NCI-H1417 (cell line): ENCODE measurements at regions not wholly inside any gene's neighbourhood (a gene's known extent, or its start where the extent isn't known, plus 50 kb on each side); places are given as distances from the start of the nearest gene placed in this dataset.
"Not testable (repeated sequence)": the region's sequence is repeated elsewhere in the genome, so short reads cannot be mapped to it uniquely, and the experiment has no call there.

ENCODE experiments used
- DNase-seq, 3 experiments: peaks; one replicate each; lab custom pipeline; 2025; lab: John Stamatoyannopoulos, UW

DNA sequence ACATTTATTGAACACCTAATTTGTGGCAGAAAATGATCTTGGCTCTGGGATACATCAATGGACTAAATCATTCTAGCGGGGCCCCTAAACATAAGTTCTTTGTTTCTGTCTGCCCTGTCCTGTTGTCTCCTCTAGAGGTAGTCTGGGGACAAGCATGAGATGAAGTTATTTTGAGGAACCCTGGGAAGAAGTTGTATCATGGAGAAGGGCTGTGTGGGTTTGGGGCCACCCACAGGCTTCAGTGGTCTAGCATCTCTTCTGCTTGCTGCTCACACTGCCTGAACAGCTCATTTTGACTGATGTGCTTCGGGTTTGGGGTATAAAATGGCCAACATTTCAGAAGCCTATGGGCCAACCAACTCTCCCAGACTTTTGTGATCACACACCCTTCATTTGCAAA lies 50.3 kb upstream of the OSBPL11 start:
- DNase-seq = no peak

DNA sequence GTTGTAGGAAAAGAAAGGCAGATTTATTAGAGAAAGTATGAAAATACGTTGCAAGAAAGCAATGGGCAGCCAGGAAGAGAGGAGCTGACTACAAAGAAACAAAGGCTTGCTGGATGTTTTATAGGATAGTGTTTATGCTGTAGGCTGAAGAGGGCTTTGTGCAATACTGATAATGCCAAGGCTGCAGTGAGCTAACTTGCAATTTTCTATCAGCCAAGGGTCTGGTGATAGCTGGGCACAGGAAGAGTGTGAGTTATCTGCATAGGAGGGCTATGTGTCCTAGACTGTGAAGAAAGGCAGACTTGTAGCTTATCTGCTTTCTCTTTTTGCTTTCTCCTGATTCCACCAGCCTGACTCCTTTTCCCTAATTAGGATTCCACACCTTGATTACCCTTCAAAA lies 51.3 kb upstream of the OSBPL11 start:
- no peak for DNase-seq

DNA sequence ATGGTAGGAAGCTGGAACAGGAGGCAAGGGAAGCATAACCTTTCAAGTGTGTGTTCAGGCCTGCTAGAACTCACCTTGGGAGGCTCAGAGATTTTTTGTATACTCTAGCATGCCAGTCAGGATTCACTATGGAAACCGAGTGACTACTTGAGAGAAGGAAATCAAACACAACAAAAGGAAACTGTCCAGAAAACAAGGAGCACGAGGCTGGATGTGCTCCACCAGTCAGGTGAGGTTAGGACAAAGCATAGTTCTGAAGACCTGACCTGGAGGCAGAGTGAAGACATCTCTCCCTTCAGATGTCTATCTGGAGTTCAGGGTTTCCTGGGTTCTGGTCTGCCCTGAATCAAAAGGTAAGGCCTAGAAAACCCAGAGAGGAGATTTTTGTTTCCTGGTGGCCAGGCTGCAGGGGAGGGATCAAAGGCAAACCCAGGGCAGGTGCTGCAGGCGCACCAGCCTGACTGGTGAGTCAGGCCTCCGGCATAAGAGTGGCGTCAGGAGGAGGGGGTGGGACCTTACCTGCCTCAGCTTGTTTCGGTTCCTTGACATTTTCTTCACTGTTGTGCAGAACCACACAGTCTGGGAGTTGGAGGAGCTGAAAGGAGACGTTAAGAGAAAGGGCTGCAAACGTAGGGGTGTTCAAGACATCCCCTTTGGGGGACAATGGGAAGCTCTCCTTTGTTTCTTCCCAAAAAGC lies 52.2 kb upstream of the OSBPL11 start:
- DNase-seq = peak; percentile 15 to 53 (median 44)

DNA sequence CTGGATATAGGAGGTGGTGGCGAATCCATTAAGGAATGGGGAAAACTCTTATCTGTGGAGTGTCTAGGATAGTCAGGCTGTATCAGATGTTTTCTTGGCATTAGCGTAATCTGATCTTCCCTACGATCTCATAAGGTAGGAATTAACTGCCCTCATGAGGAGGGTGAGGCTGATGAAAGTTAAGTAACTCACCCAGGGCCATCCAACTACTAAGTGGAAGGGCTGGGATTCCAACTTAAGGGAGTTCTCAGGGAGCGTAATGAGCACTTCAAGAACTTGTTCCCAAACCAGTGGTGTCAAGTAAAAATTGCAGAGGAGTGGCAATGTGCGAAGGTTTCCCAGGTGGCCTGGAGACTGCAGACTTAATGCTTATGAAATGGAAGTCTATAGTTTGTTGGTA lies 55.9 kb upstream of the OSBPL11 start:
- peak in 1 of 3 experiments; percentile 17 for DNase-seq

DNA sequence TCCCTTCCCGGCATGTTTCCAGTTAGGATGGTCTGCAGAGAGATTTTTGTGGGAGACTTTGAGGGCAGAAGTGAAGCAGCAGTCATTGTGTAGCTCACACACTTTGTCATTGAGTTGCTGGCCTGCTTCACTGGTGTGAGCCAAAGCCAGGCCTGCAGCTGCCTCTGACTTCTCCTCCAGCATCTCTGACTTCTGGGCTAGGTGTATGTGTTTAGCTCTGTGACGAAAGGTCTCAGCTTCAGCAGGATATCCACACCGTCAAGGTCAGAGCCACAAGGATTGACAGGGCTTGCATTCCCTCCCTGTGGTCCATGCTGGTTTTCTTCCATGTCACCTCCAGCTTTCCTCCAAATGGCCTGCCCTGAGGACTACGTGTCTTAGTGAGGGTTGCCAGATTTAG lies 57.1 kb upstream of the OSBPL11 start:
- DNase-seq = no peak

DNA sequence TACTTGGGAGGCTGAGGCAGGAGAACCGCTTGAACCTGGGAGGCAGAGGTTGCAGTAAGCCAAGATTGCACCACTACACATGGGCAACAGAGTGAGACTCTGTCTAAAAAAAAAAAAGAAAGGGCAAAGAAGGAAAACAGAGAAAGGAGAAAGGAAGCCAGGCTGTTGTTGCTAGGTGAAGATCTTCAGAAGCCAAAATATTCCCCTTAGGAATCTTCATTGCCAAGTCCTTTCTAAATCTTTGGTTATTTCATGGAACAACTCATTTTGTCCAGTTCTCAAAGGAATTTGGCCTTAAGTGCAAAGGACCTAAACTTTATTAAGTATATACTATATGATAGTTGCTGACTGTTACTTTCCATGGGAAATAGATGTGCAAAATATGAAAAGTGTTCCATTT lies 59.2 kb upstream of the OSBPL11 start:
- no peak for DNase-seq

DNA sequence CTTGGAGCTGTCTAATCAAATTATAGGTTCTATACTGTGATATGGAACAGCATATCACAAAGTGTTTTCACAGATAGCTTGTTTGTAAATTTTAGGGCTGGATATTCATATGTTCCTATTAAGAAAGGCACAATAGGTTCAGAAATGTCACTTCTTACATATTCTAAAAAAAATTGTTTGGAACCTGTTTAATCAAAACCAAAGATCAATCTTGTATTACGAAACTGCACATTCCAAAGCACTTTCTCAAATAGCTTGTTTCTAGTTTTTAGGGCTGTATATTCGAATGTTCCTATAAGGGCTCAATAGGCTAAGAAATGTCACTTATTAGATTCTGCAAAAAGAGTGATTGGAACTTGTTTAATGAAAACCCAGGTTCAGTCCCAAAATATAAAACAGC lies 67.4 kb upstream of the OSBPL11 start:
- no peak for DNase-seq

DNA sequence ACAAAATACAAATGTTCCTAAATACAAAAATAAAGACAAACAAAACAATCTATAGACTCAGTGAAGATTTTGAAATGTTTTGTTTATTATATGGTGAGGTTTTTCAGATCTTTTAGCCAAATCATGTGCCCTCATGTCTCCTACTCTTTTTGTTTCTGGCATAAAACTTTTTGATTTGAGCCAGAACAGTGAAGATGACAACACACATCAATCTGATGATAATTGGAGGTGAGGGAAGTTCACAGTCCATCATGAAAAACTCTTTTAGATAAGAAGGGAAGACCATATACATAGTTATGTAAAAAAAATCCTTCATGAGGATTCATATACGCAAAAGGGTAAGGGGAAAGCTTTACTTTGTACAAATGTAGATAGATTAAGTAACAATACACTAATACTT lies 75.1 kb upstream of the OSBPL11 start:
- DNase-seq = no peak

DNA sequence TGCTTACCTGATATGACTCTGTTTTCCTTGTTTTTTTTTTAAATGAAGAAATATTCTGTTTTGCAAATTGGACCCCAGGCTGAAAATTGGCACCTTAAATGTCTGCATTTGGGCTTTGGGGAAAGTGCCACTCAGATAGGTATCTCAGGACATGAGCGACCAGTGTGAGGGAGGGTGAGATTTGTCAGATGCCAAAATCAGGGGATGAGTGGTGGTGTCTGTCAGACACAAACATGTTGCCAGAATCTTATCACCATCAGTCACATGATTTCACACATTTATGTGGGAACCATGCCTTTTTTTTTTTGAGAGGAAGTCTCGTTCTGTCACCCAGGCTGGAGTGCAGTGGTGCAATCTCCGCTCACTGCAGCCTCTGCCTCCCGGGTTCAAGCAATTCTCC lies 75.6 kb upstream of the OSBPL11 start:
- DNase-seq = no peak

DNA sequence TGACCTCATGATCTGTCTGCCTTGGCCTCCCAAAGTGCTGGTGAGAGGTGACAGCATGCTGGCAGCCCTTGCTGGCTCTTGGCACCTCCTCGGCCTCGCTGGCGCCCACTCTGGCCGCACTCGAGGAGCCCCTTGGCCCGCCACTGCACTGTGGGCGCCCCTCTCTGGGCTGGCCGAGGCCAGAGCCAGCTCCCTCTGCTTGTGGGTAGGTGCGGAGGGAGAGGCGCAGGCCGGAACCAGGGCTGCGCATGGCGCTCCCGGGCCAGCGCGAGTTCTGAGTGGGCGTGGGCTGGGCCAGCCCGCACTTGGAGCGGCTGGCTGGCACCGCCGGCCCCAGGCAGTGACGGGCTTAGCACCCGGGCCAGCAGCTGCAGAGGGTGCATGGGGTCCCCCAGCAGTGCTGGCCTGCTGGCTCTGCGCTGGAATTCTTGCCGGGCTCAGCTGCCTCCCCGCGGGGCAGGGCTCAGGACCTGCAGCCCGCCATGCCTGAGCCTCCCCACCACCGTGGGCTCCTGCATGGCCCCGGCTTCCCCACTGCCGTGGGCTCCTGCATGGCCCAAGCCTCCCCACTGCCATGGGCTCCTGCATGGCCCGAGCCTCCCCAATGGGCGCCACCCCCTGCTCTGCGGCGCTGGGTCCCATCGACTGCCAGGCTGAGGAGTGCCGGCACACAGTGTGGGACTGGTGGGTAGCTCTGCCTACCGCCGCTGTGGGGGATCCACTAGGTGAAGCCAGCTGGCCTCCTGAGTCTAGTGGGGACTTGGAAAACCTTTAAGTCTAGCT lies 76.4 kb upstream of the OSBPL11 start:
- no peak for DNase-seq

DNA sequence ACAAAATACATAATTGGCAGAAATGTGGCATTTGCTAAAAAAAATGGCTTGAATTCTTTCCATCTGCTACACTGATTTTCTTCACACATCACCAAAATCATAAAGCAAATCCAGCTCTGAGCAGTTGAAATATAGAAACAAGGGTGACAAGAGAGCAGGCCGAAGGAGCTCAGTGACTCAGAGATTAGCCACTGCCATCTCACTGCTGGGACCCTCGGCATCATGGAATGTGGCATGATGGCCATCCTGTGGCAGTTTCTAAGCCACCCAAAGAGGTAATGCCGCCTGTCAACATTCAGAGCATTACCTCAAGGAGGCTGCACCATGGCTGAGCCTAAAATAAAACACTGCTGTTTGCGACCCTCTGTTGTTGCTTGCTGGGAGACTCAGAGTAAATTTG lies 80.5 kb upstream of the OSBPL11 start:
- DNase-seq = no peak

DNA sequence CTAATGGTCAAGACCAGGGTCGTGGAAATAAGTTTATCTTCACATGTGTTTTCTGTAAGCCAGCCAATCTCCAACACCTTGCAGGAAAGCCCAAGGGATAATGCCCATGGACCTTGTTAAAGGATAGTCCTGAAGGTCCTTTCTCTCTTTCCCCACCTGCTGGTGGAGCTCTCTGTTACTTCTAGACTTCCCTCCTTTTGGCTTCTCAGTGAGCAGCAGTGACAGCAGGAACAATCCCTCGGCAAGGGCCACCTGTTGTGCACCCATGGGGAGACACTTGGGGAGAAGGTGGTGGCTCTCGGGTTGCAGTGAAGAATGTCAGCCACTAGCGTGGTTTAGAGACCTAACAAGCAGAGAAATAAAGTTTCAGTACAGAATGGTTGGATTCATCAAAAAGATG lies 84.0 kb upstream of the OSBPL11 start:
- DNase-seq = no peak

DNA sequence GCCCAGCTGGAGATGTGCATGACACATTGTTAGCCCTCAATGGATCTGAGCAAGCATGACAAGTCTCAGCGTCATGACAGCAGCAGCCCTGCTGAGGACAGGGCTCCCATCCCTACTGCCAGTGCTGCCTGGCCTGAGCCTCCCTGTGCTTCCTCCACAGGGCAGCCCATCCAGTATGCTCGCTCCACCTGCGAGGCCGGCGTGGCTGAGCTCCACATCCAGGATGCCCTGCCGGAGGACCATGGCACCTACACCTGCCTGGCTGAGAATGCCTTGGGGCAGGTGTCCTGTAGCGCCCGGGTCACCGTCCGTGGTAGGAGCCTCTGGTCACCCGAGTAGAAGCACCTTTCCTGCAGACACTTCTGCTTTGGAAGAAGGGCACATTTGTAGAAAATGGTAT lies 85.8 kb upstream of the OSBPL11 start:
- no peak for DNase-seq

DNA sequence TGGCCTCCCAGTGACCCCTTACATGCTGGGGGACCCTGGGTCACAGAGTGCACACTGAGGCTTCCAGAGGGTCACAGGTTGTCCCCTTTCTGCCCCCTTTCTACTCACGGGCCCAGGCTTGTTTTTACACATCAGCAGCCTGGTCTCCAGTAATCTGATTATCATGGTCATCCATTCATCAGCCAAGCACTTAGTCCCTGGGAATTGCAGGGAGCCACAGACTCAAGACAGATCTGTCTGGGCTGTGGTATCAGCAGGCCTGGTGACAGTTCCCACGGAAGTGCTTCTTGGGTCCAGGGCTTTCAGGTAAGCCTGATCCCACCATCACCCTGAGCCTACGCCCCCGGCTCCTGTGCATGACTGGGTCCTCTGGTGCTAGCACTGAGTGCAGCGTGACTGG lies 86.6 kb upstream of the OSBPL11 start:
- DNase-seq = not testable (repeated sequence)

DNA sequence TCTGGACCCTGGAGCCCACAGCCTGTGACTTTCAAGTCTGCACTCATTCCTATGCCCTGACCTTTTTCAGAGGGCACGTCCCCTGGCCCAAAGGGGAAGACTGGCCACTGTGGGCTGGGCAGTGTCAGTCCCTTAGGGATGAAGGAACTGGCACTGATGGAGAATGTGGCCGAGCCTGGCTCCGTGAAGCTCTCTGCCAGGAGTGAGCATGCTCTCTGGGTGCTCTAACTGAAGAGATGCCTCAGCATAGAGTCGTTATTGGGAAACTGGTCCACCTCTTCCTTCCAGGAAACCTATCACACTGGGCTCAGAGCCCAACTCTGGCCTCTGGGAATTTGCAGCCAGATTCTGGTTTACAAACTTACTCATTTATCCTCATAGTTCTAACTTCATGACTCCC lies 87.3 kb upstream of the OSBPL11 start:
- DNase-seq = not testable (repeated sequence)

DNA sequence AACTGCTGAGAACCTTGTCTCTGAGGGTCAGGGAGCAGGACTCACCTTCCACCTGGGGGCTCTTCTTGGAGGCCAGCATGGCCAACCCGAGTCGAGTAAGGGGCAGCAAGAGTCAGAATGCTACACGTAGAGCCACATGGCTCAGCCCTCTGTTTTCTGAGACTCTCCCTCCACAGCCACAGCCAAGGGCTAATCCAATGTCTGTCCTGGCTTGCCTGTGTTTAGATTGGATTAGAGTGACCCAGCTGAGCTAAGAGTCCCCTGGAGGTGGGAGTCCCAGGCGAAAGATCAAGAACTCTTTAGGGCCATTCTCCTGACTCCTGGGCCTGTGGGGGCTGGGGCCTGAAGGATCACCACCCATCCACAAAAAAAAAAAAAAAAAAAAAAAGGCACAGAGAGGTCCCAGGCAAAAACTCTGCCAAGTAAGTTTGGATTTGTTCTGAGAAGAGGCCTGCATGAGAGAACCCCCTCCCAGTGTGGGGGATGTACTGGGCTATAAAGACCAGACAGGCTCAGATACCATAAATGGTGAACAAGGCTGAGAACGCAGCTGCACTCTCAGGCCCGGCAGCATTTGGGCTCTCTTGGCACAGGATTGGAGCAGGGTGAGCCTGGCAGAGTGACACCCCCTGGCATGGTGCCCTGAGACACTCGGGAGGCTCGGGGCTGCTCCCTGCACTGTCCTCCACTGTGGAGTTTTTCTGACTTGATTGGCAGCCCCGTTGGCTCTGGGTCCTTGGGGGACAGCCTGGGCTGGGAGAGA lies 88.0 kb upstream of the OSBPL11 start:
- no peak for DNase-seq

DNA sequence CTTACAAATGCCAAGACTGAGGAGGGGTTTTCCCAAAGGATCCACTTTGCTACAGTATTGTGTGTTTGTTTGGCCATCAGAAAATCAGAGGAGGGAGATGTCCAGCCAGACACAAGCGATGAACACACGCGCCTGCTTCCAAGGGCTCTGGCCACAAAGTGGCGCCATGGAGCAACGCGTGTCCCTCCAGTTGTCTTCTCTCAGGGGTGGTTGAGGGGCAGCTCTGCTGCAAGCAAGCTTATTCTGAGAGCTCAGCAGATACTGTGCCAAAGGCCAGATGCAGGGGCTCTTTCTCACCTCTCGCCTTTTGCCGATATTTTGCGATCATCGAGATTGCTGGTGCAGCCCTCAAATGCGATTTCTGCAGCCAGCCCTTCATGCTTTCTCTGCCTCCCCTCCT lies 88.9 kb upstream of the OSBPL11 start:
- no peak for DNase-seq

DNA sequence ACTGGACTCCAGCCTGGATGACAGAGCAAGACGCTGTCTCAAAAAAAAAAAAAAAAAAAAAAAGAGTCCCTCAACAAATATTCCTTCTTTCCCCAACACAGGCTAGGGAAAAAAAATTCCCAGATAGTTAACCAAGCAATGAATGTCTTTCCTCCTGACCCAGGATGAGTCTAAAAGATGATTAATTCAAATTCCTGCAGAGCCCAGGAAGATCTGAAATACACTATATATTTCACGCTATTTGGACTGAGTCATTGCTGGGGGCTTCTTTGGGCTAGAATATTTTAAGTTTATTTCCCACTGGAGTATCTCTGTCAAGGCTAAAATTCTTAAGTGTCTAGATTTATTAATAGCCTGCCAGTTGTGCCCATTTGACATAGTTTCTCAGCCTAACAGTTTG lies 90.4 kb upstream of the OSBPL11 start:
- DNase-seq = not testable (repeated sequence)

DNA sequence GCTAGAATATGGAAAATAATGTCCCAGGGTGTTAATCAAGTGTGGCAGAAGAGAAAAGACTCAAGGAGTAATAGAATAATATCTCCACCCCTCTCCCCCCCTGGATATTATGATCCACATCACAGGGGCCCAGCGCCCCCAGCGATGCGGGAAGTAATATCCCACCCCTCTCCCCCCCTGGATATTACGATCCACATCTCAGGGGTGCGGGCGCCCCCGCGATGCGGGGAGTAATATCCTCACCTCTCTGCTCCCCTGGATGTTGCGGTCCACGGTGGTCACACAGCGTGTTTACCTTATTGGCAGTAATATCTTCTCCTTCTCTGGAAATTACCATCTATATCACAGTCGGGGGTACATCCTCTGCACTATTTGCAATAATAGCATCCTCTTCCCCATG lies 97.1 kb upstream of the OSBPL11 start:
- DNase-seq = no peak

DNA sequence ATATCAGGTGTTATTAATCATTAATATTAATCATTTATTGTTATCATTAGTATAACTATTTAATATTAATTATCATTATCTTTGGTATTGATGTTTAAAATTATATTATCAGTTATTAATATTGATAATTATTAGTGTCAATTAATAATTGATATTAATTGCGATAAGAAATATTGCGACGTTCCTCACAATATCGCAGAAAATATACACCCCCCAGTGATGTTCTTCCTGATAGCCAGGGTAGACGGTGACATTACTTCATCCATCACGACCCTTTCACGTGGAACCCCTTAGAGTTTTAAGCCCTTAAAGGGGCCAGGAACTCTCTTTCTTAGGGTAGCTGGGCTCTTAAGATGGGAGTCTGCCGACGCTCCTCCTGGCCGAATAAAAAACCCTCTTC lies 98.6 kb upstream of the OSBPL11 start:
- DNase-seq = no peak

DNA sequence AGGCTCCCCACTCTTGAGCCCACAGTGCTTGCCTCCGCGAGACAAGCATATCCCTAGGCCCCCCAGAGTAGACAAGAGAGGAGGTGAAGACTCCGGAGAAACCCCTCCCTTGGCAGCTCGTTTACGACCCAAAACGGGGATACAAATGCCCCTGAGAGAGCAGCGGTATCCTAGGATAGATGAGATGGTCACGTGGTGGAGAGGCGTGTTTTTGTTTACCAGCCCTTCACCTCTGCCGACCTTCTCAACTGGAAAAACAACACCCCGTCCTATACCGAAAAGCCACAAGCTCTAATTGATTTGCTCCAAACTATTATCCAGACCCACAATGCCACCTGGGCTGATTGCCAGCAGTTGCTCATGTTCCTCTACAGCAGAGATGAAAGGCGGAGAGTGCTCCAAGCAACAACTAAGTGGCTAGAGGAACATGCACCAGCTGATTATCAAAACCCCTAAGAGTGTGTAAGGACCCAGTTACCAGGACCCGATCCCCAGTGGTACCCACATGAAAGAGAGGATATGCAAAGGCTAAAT lies 99.5 kb upstream of the OSBPL11 start:
- DNase-seq = peak; percentile 5 to 59 (median 25)

DNA sequence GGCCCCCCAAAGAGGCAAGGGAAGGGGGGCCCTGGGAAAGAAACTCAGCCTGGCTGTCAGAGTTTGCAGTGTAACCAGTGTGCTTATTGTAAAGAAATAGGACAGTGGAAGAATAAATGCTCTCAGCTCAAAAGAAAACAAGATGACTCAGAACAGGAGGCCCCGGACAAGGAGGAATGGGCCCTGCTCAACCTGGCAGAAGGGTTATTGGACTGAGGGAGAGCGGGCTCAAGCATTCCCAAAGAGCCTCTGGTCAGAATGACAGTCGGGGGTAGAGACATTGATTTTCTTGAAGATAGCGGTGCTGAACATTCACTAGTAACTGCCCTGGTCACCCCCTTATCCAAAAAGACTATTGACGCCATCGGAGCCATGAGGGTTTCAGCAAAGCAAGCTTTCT lies 100.4 kb upstream of the OSBPL11 start:
- DNase-seq = no peak

DNA sequence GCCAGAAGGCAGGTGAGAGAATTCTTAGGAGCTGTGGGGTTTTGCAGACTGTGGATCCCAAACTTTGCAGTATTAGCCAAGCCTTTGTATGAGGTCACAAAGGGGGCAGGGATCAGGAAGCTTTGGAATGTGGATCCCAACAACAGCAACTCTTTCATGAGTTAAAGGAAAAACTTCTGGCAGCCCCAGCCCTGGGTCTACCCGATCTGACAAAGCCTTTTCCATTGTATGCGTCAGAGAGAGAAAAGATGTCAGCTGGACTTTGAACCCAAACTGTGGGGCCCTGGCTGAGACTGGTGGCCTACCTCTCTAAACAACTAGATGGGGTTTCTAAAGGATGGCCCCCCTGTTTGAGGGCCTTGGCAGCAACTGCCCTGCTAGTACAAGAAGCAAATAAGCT lies 101.8 kb upstream of the OSBPL11 start:
- not testable (repeated sequence) for DNase-seq
